A549 (cell line): ENCODE measurements at regions not wholly inside any gene's neighbourhood (a gene's known extent, or its start where the extent isn't known, plus 50 kb on each side); places are given as distances from the start of the nearest gene placed in this dataset.

Experiments
- CEBPB ChIP-seq, 2 experiments: fragments of >200 bp in 1 of 2; sonication (Bioruptor Twin) in 1 of 2; formaldehyde crosslinking in 1 of 2; IDR thresholded peaks; 2 replicates each; pipeline ENCODE4 v1.6.1; 2012 to 2016
- CHD2 ChIP-seq: fragments of 150-350 bp; IDR thresholded peaks from 2 replicates; pipeline ENCODE4 v1.6.1; 2014; ENCODE audit warnings: low read length; ENCODE audit not compliant: partially characterized antibody
- ESRRA ChIP-seq: fragments of 150-350 bp; IDR thresholded peaks from 2 replicates; pipeline ENCODE4 v1.6.1; 2014; ENCODE audit warnings: mild to moderate bottlenecking, low read length, borderline replicate concordance
- HOXA7 ChIP-seq: fragments of 250-450 bp; sonication (Bioruptor Pico); IDR thresholded peaks from 2 replicates; pipeline ENCODE4 v1.5.0; 2020; ENCODE audit warnings: mild to moderate bottlenecking, moderate library complexity
- KDM1A ChIP-seq: fragments of 200-600 bp; sonication (generic); IDR thresholded peaks from 2 replicates; pipeline ENCODE4 v1.6.1; 2016; ENCODE audit warnings: low read depth, mild to moderate bottlenecking
- RAD21 ChIP-seq, 2 experiments: fragments of >200 bp in 1 of 2; sonication (Bioruptor Twin) in 1 of 2; formaldehyde crosslinking in 1 of 2; IDR thresholded peaks in 1 of 2; conservative IDR thresholded peaks in 1 of 2; 2 replicates in 1 of 2; 3 replicates in 1 of 2; pipeline ENCODE4 v1.6.1; 2012 to 2018; ENCODE audit warnings: inconsistent platforms in 1 of 2
- ZC3H11A ChIP-seq: fragments of 450-650 bp; IDR thresholded peaks from 2 replicates; pipeline ENCODE4 v1.6.1; 2014; ENCODE audit warnings: antibody characterized with exemption, mild to moderate bottlenecking
- TF ChIP-seq, protein P1 (sequence below): fragments of >200 bp; sonication (Bioruptor Twin); formaldehyde crosslinking; IDR thresholded peaks from 3 replicates; pipeline ENCODE4 v1.5.1; 2016

DNA sequence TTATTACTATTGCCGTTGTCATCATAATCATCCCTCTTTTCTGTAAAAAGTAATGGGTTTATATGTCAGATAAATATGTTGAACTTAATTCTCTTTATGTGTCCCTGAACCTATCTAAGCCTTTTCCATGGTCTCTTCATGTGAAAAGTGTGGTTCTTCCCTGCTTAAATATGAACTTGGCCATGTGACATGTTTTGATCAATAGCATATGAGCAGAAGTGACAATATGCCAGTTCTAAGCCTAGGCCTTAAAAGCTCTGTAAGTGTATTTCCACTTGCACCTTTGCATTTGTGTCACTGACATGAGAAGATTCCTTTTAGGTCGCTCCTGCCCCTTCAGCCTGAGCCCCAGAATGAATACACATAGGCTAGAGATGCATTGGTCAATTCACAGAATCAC, 188.4 kb upstream of the CCN2 start:
- no peak for TF ChIP-seq ZC3H11A
- TF ChIP-seq CEBPB (IDR thresholded peaks at IDR 0.05), result no peak
- TF ChIP-seq, protein P1, sequence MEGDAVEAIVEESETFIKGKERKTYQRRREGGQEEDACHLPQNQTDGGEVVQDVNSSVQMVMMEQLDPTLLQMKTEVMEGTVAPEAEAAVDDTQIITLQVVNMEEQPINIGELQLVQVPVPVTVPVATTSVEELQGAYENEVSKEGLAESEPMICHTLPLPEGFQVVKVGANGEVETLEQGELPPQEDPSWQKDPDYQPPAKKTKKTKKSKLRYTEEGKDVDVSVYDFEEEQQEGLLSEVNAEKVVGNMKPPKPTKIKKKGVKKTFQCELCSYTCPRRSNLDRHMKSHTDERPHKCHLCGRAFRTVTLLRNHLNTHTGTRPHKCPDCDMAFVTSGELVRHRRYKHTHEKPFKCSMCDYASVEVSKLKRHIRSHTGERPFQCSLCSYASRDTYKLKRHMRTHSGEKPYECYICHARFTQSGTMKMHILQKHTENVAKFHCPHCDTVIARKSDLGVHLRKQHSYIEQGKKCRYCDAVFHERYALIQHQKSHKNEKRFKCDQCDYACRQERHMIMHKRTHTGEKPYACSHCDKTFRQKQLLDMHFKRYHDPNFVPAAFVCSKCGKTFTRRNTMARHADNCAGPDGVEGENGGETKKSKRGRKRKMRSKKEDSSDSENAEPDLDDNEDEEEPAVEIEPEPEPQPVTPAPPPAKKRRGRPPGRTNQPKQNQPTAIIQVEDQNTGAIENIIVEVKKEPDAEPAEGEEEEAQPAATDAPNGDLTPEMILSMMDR, result no peak
- TF ChIP-seq CHD2, result no peak
- no peak for TF ChIP-seq ESRRA
- TF ChIP-seq KDM1A, result no peak
- TF ChIP-seq RAD21 (conservative IDR thresholded peaks at IDR 0.05 in 1 of 2, IDR thresholded peaks at IDR 0.05 in 1 of 2), result no peak
- TF ChIP-seq HOXA7 (CRISPR knock-in tag), result no peak
